ENCODE measurements at regions not wholly inside any gene's neighbourhood (a gene's known extent, or its start where the extent isn't known, plus 50 kb on each side); places are given as distances from the start of the nearest gene placed in this dataset.

- Histone ChIP-seq H3K9me3 (no peaks in the 10 kb centered on the region), H3K4me1 (replicated peaks) (no peaks in the 10 kb centered on the region), H3K36me3 (no peaks in the 10 kb centered on the region), H3K4me3 (no peak overlapping the region), H3K27me3 (replicated peaks; ENCODE audit: insufficient read depth) (no peaks in the 10 kb centered on the region), H3K27ac (no peak overlapping the region)
- 83% methylated on average over 1 of the region's 1 CpG for WGBS
- TF ChIP-seq POLR2AphosphoS5 (IDR thresholded peaks at IDR 0.05) (no peak), POLR2A (IDR thresholded peaks at IDR 0.05) (no peak)
- TF ChIP-seq, protein P1, sequence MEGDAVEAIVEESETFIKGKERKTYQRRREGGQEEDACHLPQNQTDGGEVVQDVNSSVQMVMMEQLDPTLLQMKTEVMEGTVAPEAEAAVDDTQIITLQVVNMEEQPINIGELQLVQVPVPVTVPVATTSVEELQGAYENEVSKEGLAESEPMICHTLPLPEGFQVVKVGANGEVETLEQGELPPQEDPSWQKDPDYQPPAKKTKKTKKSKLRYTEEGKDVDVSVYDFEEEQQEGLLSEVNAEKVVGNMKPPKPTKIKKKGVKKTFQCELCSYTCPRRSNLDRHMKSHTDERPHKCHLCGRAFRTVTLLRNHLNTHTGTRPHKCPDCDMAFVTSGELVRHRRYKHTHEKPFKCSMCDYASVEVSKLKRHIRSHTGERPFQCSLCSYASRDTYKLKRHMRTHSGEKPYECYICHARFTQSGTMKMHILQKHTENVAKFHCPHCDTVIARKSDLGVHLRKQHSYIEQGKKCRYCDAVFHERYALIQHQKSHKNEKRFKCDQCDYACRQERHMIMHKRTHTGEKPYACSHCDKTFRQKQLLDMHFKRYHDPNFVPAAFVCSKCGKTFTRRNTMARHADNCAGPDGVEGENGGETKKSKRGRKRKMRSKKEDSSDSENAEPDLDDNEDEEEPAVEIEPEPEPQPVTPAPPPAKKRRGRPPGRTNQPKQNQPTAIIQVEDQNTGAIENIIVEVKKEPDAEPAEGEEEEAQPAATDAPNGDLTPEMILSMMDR (IDR thresholded peaks at IDR 0.05), result no peak
- DNase-seq (ENCODE audit: low spot score), result no peak
- intact Hi-C loops (cut with DNase I), result no loop called here
These were observed 220.7 kb downstream of the IKZF2 start for GRCh38 chr2:212930556-212931260.

- DNase-seq (ENCODE audit: low spot score), result no peak
- TF ChIP-seq POLR2A (IDR thresholded peaks at IDR 0.05), result no peak
- no peak for TF ChIP-seq POLR2AphosphoS5 (IDR thresholded peaks at IDR 0.05)
- TF ChIP-seq, protein P1 (IDR thresholded peaks at IDR 0.05), result no peak
- Histone ChIP-seq H3K27ac (no peak overlapping the region), H3K36me3 (no peaks in the 10 kb centered on the region), H3K9me3 (no peaks in the 10 kb centered on the region), H3K4me1 (replicated peaks) (no peaks in the 10 kb centered on the region), H3K27me3 (replicated peaks; ENCODE audit: insufficient read depth) (no peaks in the 10 kb centered on the region), H3K4me3 (no peak overlapping the region)
- intact Hi-C loops (cut with DNase I), result no loop called here
- WGBS, result 84% methylated on average over 3 of the region's 3 CpGs
These were observed 221.4 kb downstream of the IKZF2 start for GRCh38 chr2:212929971-212930370.

DNA sequence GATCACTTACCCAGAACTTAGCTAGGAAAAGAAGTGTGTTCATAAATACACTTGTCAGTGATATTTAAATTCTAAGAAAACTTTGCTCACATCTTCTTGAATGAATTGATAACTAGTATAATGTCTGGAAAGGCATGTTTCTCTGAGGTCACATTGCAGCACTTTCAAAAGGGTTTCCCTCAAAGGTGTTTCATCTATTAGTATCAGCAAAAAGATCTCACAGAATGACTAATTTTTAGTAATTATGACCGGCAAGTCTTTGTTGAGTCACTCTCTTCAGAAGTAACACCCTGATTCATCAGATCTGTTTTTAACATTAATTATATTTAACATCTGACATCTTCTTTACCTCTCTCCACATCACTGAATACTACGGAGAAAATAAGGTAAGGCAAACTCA lies 222.3 kb downstream of the IKZF2 start:
- DNase-seq (ENCODE audit: low spot score), result no peak
- no peaks in the 10 kb centered on the region for H3K9me3 ChIP-seq
- no peak overlapping the region for H3K4me3 ChIP-seq
- H3K4me1 ChIP-seq (replicated peaks), result no peaks in the 10 kb centered on the region
- no peaks in the 10 kb centered on the region for H3K27me3 ChIP-seq (replicated peaks; ENCODE audit: insufficient read depth)
- no peak overlapping the region for H3K27ac ChIP-seq
- no peaks in the 10 kb centered on the region for H3K36me3 ChIP-seq
- WGBS, result 79% methylated on average over 2 of the region's 2 CpGs
- intact Hi-C loops (cut with DNase I), result no loop called here
- TF ChIP-seq, protein P1 (IDR thresholded peaks at IDR 0.05), result no peak
- no peak for TF ChIP-seq POLR2A (IDR thresholded peaks at IDR 0.05)
- TF ChIP-seq POLR2AphosphoS5 (IDR thresholded peaks at IDR 0.05), result no peak

- Histone ChIP-seq H3K27ac (no peak overlapping the region), H3K27me3 (replicated peaks; ENCODE audit: insufficient read depth) (no peaks in the 10 kb centered on the region), H3K4me1 (replicated peaks) (no peaks in the 10 kb centered on the region), H3K36me3 (no peaks in the 10 kb centered on the region), H3K9me3 (no peaks in the 10 kb centered on the region), H3K4me3 (no peak overlapping the region)
- intact Hi-C loops (cut with DNase I), result no loop called here
- TF ChIP-seq POLR2A (IDR thresholded peaks at IDR 0.05), result no peak
- no peak for TF ChIP-seq POLR2AphosphoS5 (IDR thresholded peaks at IDR 0.05)
- TF ChIP-seq, protein P1 (IDR thresholded peaks at IDR 0.05), result no peak
- no peak for DNase-seq (ENCODE audit: low spot score)
- 79% methylated on average over 4 of the region's 4 CpGs for WGBS
These were observed 222.7 kb downstream of the IKZF2 start for GRCh38 chr2:212928681-212929080.

- no peak for DNase-seq (ENCODE audit: low spot score)
- Histone ChIP-seq H3K27ac (no peak overlapping the region), H3K4me1 (replicated peaks) (no peaks in the 10 kb centered on the region), H3K36me3 (no peaks in the 10 kb centered on the region), H3K27me3 (replicated peaks; ENCODE audit: insufficient read depth) (no peaks in the 10 kb centered on the region), H3K4me3 (no peak overlapping the region), H3K9me3 (no peaks in the 10 kb centered on the region)
- WGBS, result 41% methylated on average over 4 of the region's 4 CpGs
- TF ChIP-seq POLR2A (IDR thresholded peaks at IDR 0.05), result no peak
- TF ChIP-seq, protein P1 (IDR thresholded peaks at IDR 0.05), result no peak
- TF ChIP-seq POLR2AphosphoS5 (IDR thresholded peaks at IDR 0.05), result no peak
- intact Hi-C loops (cut with DNase I), result no loop called here
These were observed 224.5 kb downstream of the IKZF2 start for GRCh38 chr2:212926940-212927339.

All from prostate gland (tissue), 2 donors.